Suprapubic skin (tissue), 4 donors: ENCODE measurements at regions not wholly inside any gene's neighbourhood (a gene's known extent, or its start where the extent isn't known, plus 50 kb on each side); places are given as distances from the start of the nearest gene placed in this dataset.

Experiments
- DNase-seq, 2 donors: peaks; one replicate each; pipeline ENCODE4 v3.0.0-alpha.2; 2019; ENCODE audit warnings: low spot score in 2 of 2
- H3K27ac ChIP-seq: fragments of 200-600 bp; sonication (generic); one replicate; pipeline ENCODE4 v1.5.1; 2019
- H3K27me3 ChIP-seq: fragments of 200-600 bp; sonication (generic); one replicate; pipeline ENCODE4 v1.5.1; 2019
- H3K36me3 ChIP-seq: fragments of 200-600 bp; sonication (generic); one replicate; pipeline ENCODE4 v1.5.1; 2019
- H3K4me1 ChIP-seq: fragments of 200-600 bp; sonication (generic); one replicate; pipeline ENCODE4 v1.5.1; 2019
- H3K4me3 ChIP-seq: fragments of 200-600 bp; sonication (generic); one replicate; pipeline ENCODE4 v1.5.1; 2019; ENCODE audit warnings: mild to moderate bottlenecking
- H3K9me3 ChIP-seq: fragments of 200-600 bp; sonication (generic); one replicate; pipeline ENCODE4 v1.5.1; 2019
- EP300 ChIP-seq: sonication (generic); formaldehyde crosslinking; IDR thresholded peaks from one replicate; pipeline ENCODE4 v1.6.1; 2017; ENCODE audit warnings: antibody characterized with exemption
- POLR2A ChIP-seq, 2 donors: fragments of 450-650 bp; IDR thresholded peaks; one replicate each; pipeline ENCODE4 v1.6.1; 2017; ENCODE audit warnings: antibody characterized with exemption in 2 of 2, mild to moderate bottlenecking in 2 of 2, moderate library complexity in 2 of 2
- POLR2AphosphoS5 ChIP-seq, 3 donors: sonication (generic); formaldehyde crosslinking; IDR thresholded peaks; one replicate each; pipeline ENCODE4 v1.6.1; 2017; ENCODE audit warnings: antibody characterized with exemption in 3 of 3
- WGBS: methylation state at CpG from one replicate; pipeline ENCODE4 v1.1.5; 2018; 5-methylcytosine and 5-hydroxymethylcytosine counted together
- TF ChIP-seq, protein P1 (sequence below), 2 donors: fragments of 200-600 bp in 1 of 2; fragments of 450-650 bp in 1 of 2; sonication (generic) in 1 of 2; IDR thresholded peaks; one replicate each; pipeline ENCODE4 v1.5.1; 2016 to 2019; ENCODE audit warnings: antibody characterized with exemption in 2 of 2, mild to moderate bottlenecking in 1 of 2, moderate library complexity in 1 of 2

DNA sequence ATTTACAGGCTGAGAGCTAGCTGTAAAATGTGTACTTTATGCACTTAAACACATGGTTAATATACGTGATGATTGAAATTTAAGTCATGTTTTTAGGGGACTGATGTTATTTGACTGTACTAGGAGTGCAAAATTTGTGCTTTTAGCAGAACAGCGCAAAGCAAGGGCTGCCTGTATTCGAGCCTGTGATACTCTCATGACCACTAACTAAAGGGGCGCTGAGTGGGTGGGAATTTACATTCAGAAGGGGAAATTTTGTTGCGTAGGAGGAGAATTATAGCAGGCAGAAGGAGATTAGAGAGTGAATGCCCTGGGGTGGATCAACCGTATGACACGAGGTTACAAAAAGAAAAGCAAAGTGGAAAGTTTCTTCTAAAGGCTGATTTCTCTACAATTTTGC lies 271.8 kb upstream of the HTR2A start:
- H3K27me3 ChIP-seq: no peaks in the 10 kb centered on the region
- no peaks in the 10 kb centered on the region for H3K9me3 ChIP-seq
- H3K36me3 ChIP-seq: no peaks in the 10 kb centered on the region
- TF ChIP-seq, protein P1, sequence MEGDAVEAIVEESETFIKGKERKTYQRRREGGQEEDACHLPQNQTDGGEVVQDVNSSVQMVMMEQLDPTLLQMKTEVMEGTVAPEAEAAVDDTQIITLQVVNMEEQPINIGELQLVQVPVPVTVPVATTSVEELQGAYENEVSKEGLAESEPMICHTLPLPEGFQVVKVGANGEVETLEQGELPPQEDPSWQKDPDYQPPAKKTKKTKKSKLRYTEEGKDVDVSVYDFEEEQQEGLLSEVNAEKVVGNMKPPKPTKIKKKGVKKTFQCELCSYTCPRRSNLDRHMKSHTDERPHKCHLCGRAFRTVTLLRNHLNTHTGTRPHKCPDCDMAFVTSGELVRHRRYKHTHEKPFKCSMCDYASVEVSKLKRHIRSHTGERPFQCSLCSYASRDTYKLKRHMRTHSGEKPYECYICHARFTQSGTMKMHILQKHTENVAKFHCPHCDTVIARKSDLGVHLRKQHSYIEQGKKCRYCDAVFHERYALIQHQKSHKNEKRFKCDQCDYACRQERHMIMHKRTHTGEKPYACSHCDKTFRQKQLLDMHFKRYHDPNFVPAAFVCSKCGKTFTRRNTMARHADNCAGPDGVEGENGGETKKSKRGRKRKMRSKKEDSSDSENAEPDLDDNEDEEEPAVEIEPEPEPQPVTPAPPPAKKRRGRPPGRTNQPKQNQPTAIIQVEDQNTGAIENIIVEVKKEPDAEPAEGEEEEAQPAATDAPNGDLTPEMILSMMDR (IDR thresholded peaks at IDR 0.05): no peak
- TF ChIP-seq POLR2AphosphoS5 (IDR thresholded peaks at IDR 0.05): no peak
- no peak for TF ChIP-seq POLR2A (IDR thresholded peaks at IDR 0.05)
- TF ChIP-seq EP300: no peak
- no peak for DNase-seq
- 41% methylated on average over 7 of the region's 7 CpGs for WGBS
- H3K27ac ChIP-seq: no peak overlapping the region
- no peaks in the 10 kb centered on the region for H3K4me1 ChIP-seq
- no peak overlapping the region for H3K4me3 ChIP-seq

DNA sequence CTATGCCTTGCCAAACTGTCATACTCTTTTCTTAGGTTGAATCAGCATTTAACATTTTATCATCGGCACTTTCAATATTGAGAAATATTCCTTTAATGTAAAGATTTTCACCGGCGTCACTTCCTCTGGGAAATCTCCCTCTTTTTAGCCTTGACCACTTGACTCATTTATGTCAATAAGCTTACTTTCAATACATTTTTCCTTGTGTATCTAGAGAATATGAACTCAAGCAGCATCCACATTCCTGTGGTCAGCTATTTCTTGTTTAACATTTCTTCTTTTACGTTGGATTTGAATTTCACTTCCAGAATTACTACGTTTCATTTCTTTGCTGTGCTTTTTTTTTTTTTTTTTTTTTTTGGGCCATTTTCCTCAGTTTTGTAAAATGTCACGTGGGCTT lies 271.2 kb upstream of the HTR2A start:
- Histone ChIP-seq H3K36me3 (no peaks in the 10 kb centered on the region), H3K27me3 (no peaks in the 10 kb centered on the region), H3K4me1 (no peaks in the 10 kb centered on the region), H3K9me3 (no peaks in the 10 kb centered on the region), H3K27ac (no peak overlapping the region), H3K4me3 (no peak overlapping the region)
- WGBS: 58% methylated on average over 6 of the region's 6 CpGs
- no peak for TF ChIP-seq EP300
- no peak for TF ChIP-seq POLR2A (IDR thresholded peaks at IDR 0.05)
- TF ChIP-seq POLR2AphosphoS5 (IDR thresholded peaks at IDR 0.05): no peak
- TF ChIP-seq, protein P1 (IDR thresholded peaks at IDR 0.05): no peak
- DNase-seq: no peak

DNA sequence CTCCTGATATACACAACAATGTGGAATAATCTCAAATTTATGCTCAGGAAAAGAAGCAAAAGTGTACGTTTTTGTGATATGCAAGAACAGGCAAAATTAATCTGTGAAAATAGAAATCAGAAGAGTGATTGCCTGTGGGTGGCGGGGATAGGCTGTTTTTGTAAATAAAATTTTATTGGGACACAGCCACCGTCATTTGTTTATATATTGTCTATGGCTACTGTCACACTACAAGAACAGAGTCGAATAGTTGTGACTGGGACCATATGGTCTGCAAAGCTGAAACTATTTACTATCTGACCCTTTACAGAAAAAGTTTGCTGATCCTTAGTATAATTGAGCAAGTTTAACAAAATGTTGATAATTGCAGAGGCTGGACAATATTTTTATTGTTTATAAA lies 269.5 kb upstream of the HTR2A start:
- no peak for DNase-seq
- Histone ChIP-seq H3K27me3 (no peaks in the 10 kb centered on the region), H3K36me3 (no peaks in the 10 kb centered on the region), H3K4me1 (no peaks in the 10 kb centered on the region), H3K9me3 (no peaks in the 10 kb centered on the region), H3K4me3 (no peak overlapping the region), H3K27ac (no peak overlapping the region)
- WGBS: 67% methylated on average over 4 of the region's 4 CpGs
- TF ChIP-seq, protein P1 (IDR thresholded peaks at IDR 0.05): no peak
- TF ChIP-seq POLR2A (IDR thresholded peaks at IDR 0.05) (no peak), POLR2AphosphoS5 (IDR thresholded peaks at IDR 0.05) (no peak), EP300 (no peak)

DNA sequence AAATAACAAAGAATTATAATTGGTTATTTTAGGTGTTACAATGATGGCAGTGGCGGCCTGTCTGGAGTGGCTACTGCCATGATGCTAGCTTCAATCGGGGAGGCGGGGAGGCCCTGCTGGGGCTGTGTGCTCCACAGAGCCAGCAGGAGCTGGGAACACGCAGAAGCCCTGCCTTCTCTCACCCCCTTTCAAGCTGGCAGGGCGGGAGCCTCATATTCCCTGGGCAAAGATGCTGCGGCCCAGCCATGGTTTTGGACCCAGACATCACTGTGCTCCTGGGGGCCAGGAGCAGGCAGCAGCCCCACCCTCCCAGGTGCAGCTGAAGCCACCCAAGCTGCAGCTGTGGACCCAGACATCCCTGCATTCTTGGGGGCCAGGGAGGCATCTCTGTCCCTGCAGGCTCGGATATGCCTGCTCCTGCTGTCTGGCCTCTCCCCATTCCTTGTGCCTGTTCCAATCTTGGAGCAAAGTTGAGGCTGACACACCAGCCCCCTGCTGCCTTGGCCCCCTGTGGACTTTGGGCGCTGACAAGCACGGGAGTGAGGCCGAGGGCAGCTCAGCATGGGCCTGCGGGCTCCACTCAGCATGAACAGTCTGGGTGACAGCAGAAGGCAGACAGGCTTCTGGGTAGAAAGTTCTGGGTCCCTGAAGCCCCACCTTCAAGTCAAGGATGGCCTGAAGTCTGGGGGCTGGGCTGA lies 263.1 kb upstream of the HTR2A start:
- Histone ChIP-seq H3K9me3 (no peaks in the 10 kb centered on the region), H3K27me3 (no peaks in the 10 kb centered on the region), H3K36me3 (no peaks in the 10 kb centered on the region), H3K4me1 (no peaks in the 10 kb centered on the region), H3K4me3 (no peak overlapping the region), H3K27ac (no peak overlapping the region)
- no peak for DNase-seq
- 92% methylated on average over 8 of the region's 11 CpGs for WGBS
- TF ChIP-seq POLR2AphosphoS5 (IDR thresholded peaks at IDR 0.05): no peak

DNA sequence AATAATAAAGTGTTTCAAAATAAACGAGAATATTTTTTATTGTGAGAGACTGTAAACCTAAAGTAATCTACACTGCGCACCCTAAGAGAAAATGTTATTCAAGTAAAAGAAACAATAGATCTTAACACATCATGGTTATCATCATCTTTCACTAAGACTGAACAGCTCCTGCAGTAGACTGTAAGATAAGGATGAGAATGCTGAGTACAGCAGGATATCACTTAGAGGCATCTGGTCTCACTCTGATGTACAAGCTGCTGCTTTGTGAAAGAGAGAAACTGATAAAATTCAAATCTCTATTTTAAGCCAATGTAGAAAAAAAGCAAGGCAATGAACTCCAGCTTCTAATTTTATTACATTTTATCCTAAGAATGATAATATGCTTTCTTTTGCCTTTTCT lies 261.7 kb upstream of the HTR2A start:
- Histone ChIP-seq H3K36me3 (no peaks in the 10 kb centered on the region), H3K4me1 (no peaks in the 10 kb centered on the region), H3K27ac (no peak overlapping the region), H3K27me3 (no peaks in the 10 kb centered on the region), H3K9me3 (no peaks in the 10 kb centered on the region), H3K4me3 (no peak overlapping the region)
- 76% methylated on average over 2 of the region's 2 CpGs for WGBS
- TF ChIP-seq, protein P1 (IDR thresholded peaks at IDR 0.05): no peak
- TF ChIP-seq EP300: no peak
- TF ChIP-seq POLR2A (IDR thresholded peaks at IDR 0.05): no peak
- no peak for TF ChIP-seq POLR2AphosphoS5 (IDR thresholded peaks at IDR 0.05)
- no peak for DNase-seq

DNA sequence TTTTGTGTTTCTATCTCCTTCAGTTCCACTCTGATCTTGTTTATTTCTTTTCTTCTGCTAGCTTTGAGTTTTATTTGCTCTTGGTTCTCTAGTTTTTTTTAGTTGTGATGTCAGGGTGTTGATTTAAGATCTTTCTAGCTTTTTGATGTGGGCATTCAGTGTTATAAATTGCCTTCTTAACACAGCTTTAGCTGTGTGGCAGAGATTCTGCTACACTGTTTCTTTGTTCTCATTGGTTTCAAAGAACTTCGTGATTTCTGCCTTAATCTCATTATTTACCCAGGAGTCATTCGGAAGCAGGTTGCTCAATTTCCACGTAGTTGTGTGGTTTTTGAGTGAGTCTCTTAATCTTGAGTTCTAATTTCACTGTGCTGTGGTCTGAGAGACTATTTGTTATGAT lies 251.7 kb upstream of the HTR2A start:
- 62% methylated on average over 3 of the region's 3 CpGs for WGBS
- no peak overlapping the region for H3K27ac ChIP-seq

More for the DNA sequence above, 251.7 kb upstream of the HTR2A start:
- H3K4me3 ChIP-seq: no peak overlapping the region
- H3K36me3 ChIP-seq: no peaks in the 10 kb centered on the region
- H3K27me3 ChIP-seq: no peaks in the 10 kb centered on the region
- H3K4me1 ChIP-seq: no peaks in the 10 kb centered on the region
- TF ChIP-seq POLR2AphosphoS5 (IDR thresholded peaks at IDR 0.05) (no peak), POLR2A (IDR thresholded peaks at IDR 0.05) (no peak), EP300 (no peak)
- TF ChIP-seq, protein P1 (IDR thresholded peaks at IDR 0.05): no peak
- no peaks in the 10 kb centered on the region for H3K9me3 ChIP-seq
- DNase-seq: no peak
